Panc1 (cell line): ENCODE measurements at regions not wholly inside any gene's neighbourhood (a gene's known extent, or its start where the extent isn't known, plus 50 kb on each side); places are given as distances from the start of the nearest gene placed in this dataset.

ENCODE experiments used
- ATAC-seq: fragments of 200-7000 bp; cut with Tn5 transposase; 2 replicates; pipeline ENCODE4 v1.9.1; 2020; ENCODE audit warnings: mild to moderate bottlenecking, moderate library complexity
- BruUV-seq: library from RNA; stranded (reverse); fragments of 400-500 nt; replicated peaks from 2 replicates; lab custom pipeline; 2021; lab: Mats Ljungman, UMichigan
- CTCF ChIA-PET: fragments of 300-600 bp; sonication (Branson Sonifier 250); formaldehyde crosslinking; loops from one replicate; lab custom pipeline; 2022; ENCODE audit warnings: antibody characterized with exemption; lab: Charles Lee
- POLR2A ChIA-PET: fragments of 300-600 bp; sonication (Branson Sonifier 250); formaldehyde crosslinking; loops from one replicate; lab custom pipeline; 2022; ENCODE audit warnings: antibody characterized with exemption; lab: Charles Lee
- DNase-seq: peaks from one replicate; pipeline ENCODE4 v3.0.0-alpha.2; 2010; ENCODE audit warnings: low read depth, low spot score
- H3K27ac ChIP-seq: 2 replicates; pipeline ENCODE4 v1.5.1; 2011; ENCODE audit warnings: mild to moderate bottlenecking, low read length, inconsistent platforms
- H3K27me3 ChIP-seq: fragments of 200-500 bp; sonication (Bioruptor generic); 2 replicates; pipeline ENCODE4 v1.6.0; 2014; ENCODE audit warnings: low read length, inconsistent platforms; ENCODE audit not compliant: control insufficient read depth, insufficient read depth
- H3K36me3 ChIP-seq: fragments of 200-500 bp; sonication (Bioruptor generic); 2 replicates; pipeline ENCODE4 v1.5.1; 2014; ENCODE audit warnings: inconsistent platforms, mild to moderate bottlenecking, low read length, moderate library complexity; ENCODE audit not compliant: control insufficient read depth, insufficient read depth
- H3K4me1 ChIP-seq: 2 replicates; pipeline ENCODE4 v1.5.1; 2011; ENCODE audit warnings: inconsistent platforms, mild to moderate bottlenecking, low read length, moderate library complexity; ENCODE audit not compliant: control insufficient read depth, insufficient read depth
- H3K4me3 ChIP-seq, 2 experiments: 2 replicates each; pipeline ENCODE4 v1.5.1; 2011 to 2012; ENCODE audit warnings: low read depth in 2 of 2, low read length in 2 of 2, mild to moderate bottlenecking in 2 of 2, inconsistent platforms in 1 of 2, moderate library complexity in 1 of 2
- H3K9me3 ChIP-seq: fragments of 200-500 bp; sonication (Bioruptor generic); 2 replicates; pipeline ENCODE4 v1.5.1; 2014; ENCODE audit warnings: low read depth, mild to moderate bottlenecking, inconsistent platforms, low read length, moderate library complexity; ENCODE audit not compliant: control insufficient read depth, insufficient read depth
- CTCF ChIP-seq: fragments of 450-650 bp; IDR thresholded peaks from 2 replicates; pipeline ENCODE4 v1.5.1; 2017; ENCODE audit warnings: mild to moderate bottlenecking
- POLR2AphosphoS5 ChIP-seq: IDR thresholded peaks from 2 replicates; pipeline ENCODE4 v1.6.1; 2012; ENCODE audit warnings: mild to moderate bottlenecking, low read depth, low read length, moderate library complexity
- REST ChIP-seq, 2 experiments: IDR thresholded peaks; 2 replicates each; pipeline ENCODE4 v1.6.1; 2011 to 2012; ENCODE audit warnings: low read depth in 2 of 2, control low read depth in 1 of 2, low read length in 1 of 2, mild to moderate bottlenecking in 1 of 2, moderate library complexity in 1 of 2; ENCODE audit not compliant: insufficient read depth in 1 of 2
- SIN3A ChIP-seq: IDR thresholded peaks from 2 replicates; pipeline ENCODE4 v1.6.1; 2012; ENCODE audit warnings: low read depth, mild to moderate bottlenecking, low read length, moderate library complexity, borderline replicate concordance; ENCODE audit not compliant: insufficient read depth
- TCF7L2 ChIP-seq: IDR thresholded peaks from 2 replicates; pipeline ENCODE4 v1.6.1; 2011; ENCODE audit warnings: mild to moderate bottlenecking, low read depth, low read length, inconsistent platforms
- in situ Hi-C: cut with HindIII; loops from 2 replicates; pipeline ENCODE4 v1.10.0; 2016; ENCODE audit warnings: low sequenced_read_pairs, low pct_unique_long_range_greater_than_20kb
- intact Hi-C: fragments of 100-400 bp; cut with micrococcal nuclease; formaldehyde crosslinking; loops from one replicate; pipeline ENCODE4 v1.10.0; 2022; ENCODE audit not compliant: unreplicated experiment

DNA sequence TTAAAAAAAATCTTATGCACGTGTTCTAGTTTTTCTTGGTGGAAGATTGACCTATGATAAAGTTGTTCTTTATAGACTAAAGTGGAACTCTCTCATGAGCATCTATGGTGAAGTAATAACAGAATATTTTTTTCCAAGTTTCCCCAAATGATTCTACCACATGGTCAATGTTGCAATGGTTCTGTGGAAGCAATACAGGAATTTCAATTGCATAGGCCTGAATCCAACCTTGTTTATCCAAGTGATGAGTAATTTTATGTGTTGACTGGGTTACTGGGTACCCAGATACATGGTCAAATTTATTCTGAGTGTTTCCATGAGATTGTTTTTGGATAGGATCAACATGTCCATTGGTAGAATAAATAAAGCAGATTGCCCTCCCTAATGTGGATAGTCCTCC, 581.5 kb downstream of the MMUT start:
- ATAC-seq (no peak), DNase-seq (no peak)
- Histone ChIP-seq H3K4me3 (no peak overlapping the region), H3K9me3 (0 out of 2 replicates have a peak, but pooled peaks cover 4% of the 10 kb centered on the region), H3K27me3 (no peaks in the 10 kb centered on the region), H3K4me1 (no peaks in the 10 kb centered on the region), H3K27ac (no peak overlapping the region), H3K36me3 (no peaks in the 10 kb centered on the region)
- no TSS peak for BruUV-seq
- intact Hi-C loops (no loop called here), in situ Hi-C loops (no loop called here)
- ChIA-PET POLR2A (no interaction called here), CTCF (no interaction called here)
- TF ChIP-seq CTCF = no peak
- no peak for TF ChIP-seq REST (IDR thresholded peaks at IDR 0.05; ENCODE audit: insufficient read depth in 1 of 2, low read depth in 2 of 2, low read length in 1 of 2)
- no peak for TF ChIP-seq TCF7L2
- TF ChIP-seq POLR2AphosphoS5 = no peak
- TF ChIP-seq SIN3A = no peak

- DNase-seq = no peak
- no peaks in the 10 kb centered on the region for H3K27me3 ChIP-seq
Measured at GRCh38 chr6:48869595-48869994, 593.5 kb downstream of the MMUT start.

More at GRCh38 chr6:48869595-48869994, 593.5 kb downstream of the MMUT start:
- no peak for ATAC-seq
- in situ Hi-C loops (no loop called here), intact Hi-C loops (no loop called here)
- ChIA-PET CTCF (no interaction called here), POLR2A (no interaction called here)
- Histone ChIP-seq H3K4me1 (no peaks in the 10 kb centered on the region), H3K9me3 (no peaks in the 10 kb centered on the region), H3K4me3 (no peak overlapping the region), H3K36me3 (no peaks in the 10 kb centered on the region), H3K27ac (no peak overlapping the region)
- BruUV-seq = no TSS peak
- TF ChIP-seq SIN3A (no peak), TCF7L2 (no peak), REST (IDR thresholded peaks at IDR 0.05; ENCODE audit: insufficient read depth in 1 of 2, low read depth in 2 of 2, low read length in 1 of 2) (no peak), CTCF (no peak), POLR2AphosphoS5 (no peak)
